ENCODE measurements at regions not wholly inside any gene's neighbourhood (a gene's known extent, or its start where the extent isn't known, plus 50 kb on each side); places are given as distances from the start of the nearest gene placed in this dataset.

GRCh38 chr2:136239079-136239685 lies 121.2 kb upstream of the CXCR4 start:
- TF ChIP-seq, protein P1, sequence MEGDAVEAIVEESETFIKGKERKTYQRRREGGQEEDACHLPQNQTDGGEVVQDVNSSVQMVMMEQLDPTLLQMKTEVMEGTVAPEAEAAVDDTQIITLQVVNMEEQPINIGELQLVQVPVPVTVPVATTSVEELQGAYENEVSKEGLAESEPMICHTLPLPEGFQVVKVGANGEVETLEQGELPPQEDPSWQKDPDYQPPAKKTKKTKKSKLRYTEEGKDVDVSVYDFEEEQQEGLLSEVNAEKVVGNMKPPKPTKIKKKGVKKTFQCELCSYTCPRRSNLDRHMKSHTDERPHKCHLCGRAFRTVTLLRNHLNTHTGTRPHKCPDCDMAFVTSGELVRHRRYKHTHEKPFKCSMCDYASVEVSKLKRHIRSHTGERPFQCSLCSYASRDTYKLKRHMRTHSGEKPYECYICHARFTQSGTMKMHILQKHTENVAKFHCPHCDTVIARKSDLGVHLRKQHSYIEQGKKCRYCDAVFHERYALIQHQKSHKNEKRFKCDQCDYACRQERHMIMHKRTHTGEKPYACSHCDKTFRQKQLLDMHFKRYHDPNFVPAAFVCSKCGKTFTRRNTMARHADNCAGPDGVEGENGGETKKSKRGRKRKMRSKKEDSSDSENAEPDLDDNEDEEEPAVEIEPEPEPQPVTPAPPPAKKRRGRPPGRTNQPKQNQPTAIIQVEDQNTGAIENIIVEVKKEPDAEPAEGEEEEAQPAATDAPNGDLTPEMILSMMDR (conservative IDR thresholded peaks at IDR 0.05; ENCODE audit: low read length), result no peak
- no peak for TF ChIP-seq EZH2phosphoT487 (IDR thresholded peaks at IDR 0.05; ENCODE audit: borderline replicate concordance, low read depth, low read length)
